Adrenal gland (tissue), 5 donors: ENCODE measurements at regions not wholly inside any gene's neighbourhood (a gene's known extent, or its start where the extent isn't known, plus 50 kb on each side); places are given as distances from the start of the nearest gene placed in this dataset.

Experiments
- CTCF ChIP-seq, 6 experiments: fragments of 450-650 bp in 4 of 6; fragments of 200-600 bp in 2 of 6; sonication (generic) in 1 of 6; IDR thresholded peaks; 1 replicate in 5 of 6; 2 replicates in 1 of 6; pipeline versions ENCODE4 v1.5.1 to v1.8.0; 2016 to 2021; ENCODE audit warnings: antibody characterized with exemption in 6 of 6, mild to moderate bottlenecking in 2 of 6, moderate library complexity in 1 of 6
- POLR2A ChIP-seq, 2 donors: fragments of 450-650 bp; IDR thresholded peaks; one replicate each; pipeline ENCODE4 v1.6.1; 2017; ENCODE audit warnings: antibody characterized with exemption in 2 of 2, mild to moderate bottlenecking in 2 of 2, moderate library complexity in 1 of 2
- donor health status: DM: no; HTN: no; CAD: no.

GRCh38 chr1:74913978-74914377 lies 181.0 kb downstream of the TYW3 start:
- TF ChIP-seq POLR2A (IDR thresholded peaks at IDR 0.05), result no peak
- no peak for TF ChIP-seq CTCF (IDR thresholded peaks at IDR 0.05)
